Astrocyte (in vitro differentiated cells and primary cell): ENCODE measurements at regions not wholly inside any gene's neighbourhood (a gene's known extent, or its start where the extent isn't known, plus 50 kb on each side); places are given as distances from the start of the nearest gene placed in this dataset.

Experiments used
- DNase-seq: peaks from one replicate; pipeline ENCODE4 v3.0.0-alpha.2; 2010; ENCODE audit warnings: low read depth
- FAIRE-seq: peaks from 2 replicates; lab custom pipeline; 2011; peaks lifted over from hg19 to GRCh38; lab: Jason Lieb, UNC
- H2AFZ ChIP-seq: 2 replicates; pipeline ENCODE4 v1.6.0; 2012; ENCODE audit warnings: low read depth, low read length, inconsistent platforms
- H3K27ac ChIP-seq: 2 replicates; pipeline ENCODE4 v1.5.1; 2011; ENCODE audit warnings: low read depth, low read length, inconsistent platforms
- H3K27me3 ChIP-seq: 2 replicates; pipeline ENCODE4 v1.6.0; 2011; ENCODE audit warnings: low read length, inconsistent platforms; ENCODE audit not compliant: insufficient read depth
- H3K36me3 ChIP-seq: 2 replicates; pipeline ENCODE4 v1.5.1; 2011; ENCODE audit warnings: low read length, inconsistent platforms; ENCODE audit not compliant: insufficient read depth
- H3K4me1 ChIP-seq: 2 replicates; pipeline ENCODE4 v1.5.1; 2011; ENCODE audit warnings: low read length, inconsistent platforms; ENCODE audit not compliant: insufficient read depth
- H3K4me2 ChIP-seq: 2 replicates; pipeline ENCODE4 v1.6.0; 2012; ENCODE audit warnings: low read length, inconsistent platforms
- H3K4me3 ChIP-seq: 2 replicates; pipeline ENCODE4 v1.5.1; 2011; ENCODE audit warnings: low read depth, mild to moderate bottlenecking, low read length, inconsistent platforms; ENCODE audit not compliant: insufficient read depth
- H3K79me2 ChIP-seq: 2 replicates; pipeline ENCODE4 v1.6.0; 2012; ENCODE audit warnings: mild to moderate bottlenecking, low read length, inconsistent platforms; ENCODE audit not compliant: insufficient read depth
- H3K9ac ChIP-seq: 2 replicates; pipeline ENCODE4 v1.6.0; 2012; ENCODE audit warnings: mild to moderate bottlenecking, low read length, inconsistent platforms
- H3K9me3 ChIP-seq: 2 replicates; pipeline ENCODE4 v1.5.1; 2012; ENCODE audit warnings: low read depth, mild to moderate bottlenecking, low read length, inconsistent platforms; ENCODE audit not compliant: insufficient read depth
- H4K20me1 ChIP-seq: 2 replicates; pipeline ENCODE4 v1.6.0; 2012; ENCODE audit warnings: low read length, inconsistent platforms; ENCODE audit not compliant: insufficient read depth
- H3K27ac Mint-ChIP-seq: one replicate; pipeline ENCODE4 v1.8.0; 2021; ENCODE audit warnings: mild to moderate bottlenecking, mixed read lengths; ENCODE audit not compliant: unreplicated experiment
- H3K27me3 Mint-ChIP-seq: one replicate; pipeline ENCODE4 v1.8.0; 2021; ENCODE audit warnings: low read depth, mixed read lengths; ENCODE audit not compliant: unreplicated experiment
- H3K36me3 Mint-ChIP-seq: one replicate; pipeline ENCODE4 v1.8.0; 2021; ENCODE audit warnings: low read depth, mixed read lengths; ENCODE audit not compliant: unreplicated experiment
- H3K4me1 Mint-ChIP-seq: one replicate; pipeline ENCODE4 v1.8.0; 2021; ENCODE audit warnings: low read depth, mixed read lengths; ENCODE audit not compliant: unreplicated experiment
- H3K4me3 Mint-ChIP-seq: one replicate; pipeline ENCODE4 v1.8.0; 2021; ENCODE audit warnings: mild to moderate bottlenecking, moderate library complexity, mixed read lengths; ENCODE audit not compliant: unreplicated experiment
- H3K9me3 Mint-ChIP-seq: one replicate; pipeline ENCODE4 v1.8.0; 2021; ENCODE audit warnings: mild to moderate bottlenecking, mixed read lengths; ENCODE audit not compliant: unreplicated experiment
- CTCF ChIP-seq: IDR thresholded peaks from 2 replicates; pipeline ENCODE4 v1.5.1; 2011; ENCODE audit warnings: low read depth, mild to moderate bottlenecking, inconsistent platforms, low read length, moderate library complexity; ENCODE audit not compliant: insufficient read depth
- EZH2 ChIP-seq: IDR thresholded peaks from 2 replicates; pipeline ENCODE4 v1.6.1; 2012; ENCODE audit warnings: mild to moderate bottlenecking, low read length, inconsistent platforms; ENCODE audit not compliant: insufficient read depth

GRCh38 chr3:23100106-23100505 lies 103.0 kb upstream of the UBE2E2 start:
- H3K4me2 ChIP-seq = no peak overlapping the region
- no peak for DNase-seq
- H3K36me3 ChIP-seq = no peaks in the 10 kb centered on the region
- H3K27me3 ChIP-seq = no peaks in the 10 kb centered on the region
- H3K36me3 Mint-ChIP-seq = no peaks in the 10 kb centered on the region
- no peak overlapping the region for H3K4me3 ChIP-seq
- H3K79me2 ChIP-seq = no peaks in the 10 kb centered on the region
- no peak for TF ChIP-seq EZH2
- TF ChIP-seq CTCF = no peak
- H3K4me3 Mint-ChIP-seq = no peak overlapping the region
- H2AFZ ChIP-seq = no peak overlapping the region
- no peaks in the 10 kb centered on the region for H4K20me1 ChIP-seq
- peaks cover 2% of the 10 kb centered on the region for H3K9me3 ChIP-seq
- no peak overlapping the region for H3K27ac Mint-ChIP-seq
- no peaks in the 10 kb centered on the region for H3K4me1 ChIP-seq
- H3K4me1 Mint-ChIP-seq = peaks cover 11% of the 10 kb centered on the region
- FAIRE-seq = no peak
- H3K9ac ChIP-seq = no peak overlapping the region
- no peaks in the 10 kb centered on the region for H3K27me3 Mint-ChIP-seq
- H3K9me3 Mint-ChIP-seq = no peaks in the 10 kb centered on the region
- H3K27ac ChIP-seq = no peak overlapping the region

GRCh38 chr3:23103764-23104163 lies 99.4 kb upstream of the UBE2E2 start:
- no peak for DNase-seq
- Mint-ChIP-seq H3K4me3 (no peak overlapping the region), H3K27ac (no peak overlapping the region), H3K36me3 (no peaks in the 10 kb centered on the region), H3K4me1 (no peaks in the 10 kb centered on the region), H3K27me3 (no peaks in the 10 kb centered on the region), H3K9me3 (no peaks in the 10 kb centered on the region)
- H3K27ac ChIP-seq = no peak overlapping the region
- H3K9me3 ChIP-seq = peaks cover 2% of the 10 kb centered on the region
- no peak overlapping the region for H3K4me2 ChIP-seq
- no peaks in the 10 kb centered on the region for H3K4me1 ChIP-seq
- H4K20me1 ChIP-seq = no peaks in the 10 kb centered on the region
- H2AFZ ChIP-seq = no peak overlapping the region
- no peak overlapping the region for H3K9ac ChIP-seq
- no peaks in the 10 kb centered on the region for H3K27me3 ChIP-seq
- H3K79me2 ChIP-seq = no peaks in the 10 kb centered on the region
- H3K4me3 ChIP-seq = no peak overlapping the region
- no peaks in the 10 kb centered on the region for H3K36me3 ChIP-seq
- no peak for FAIRE-seq
- TF ChIP-seq EZH2 = no peak
- no peak for TF ChIP-seq CTCF

GRCh38 chr3:23105048-23105447 lies 98.1 kb upstream of the UBE2E2 start:
- no peak for FAIRE-seq
- TF ChIP-seq CTCF (no peak), EZH2 (no peak)

More at GRCh38 chr3:23105048-23105447, 98.1 kb upstream of the UBE2E2 start:
- no peak for DNase-seq
- H3K9me3 Mint-ChIP-seq = no peaks in the 10 kb centered on the region
- H3K27me3 Mint-ChIP-seq = no peaks in the 10 kb centered on the region
- H3K36me3 Mint-ChIP-seq = no peaks in the 10 kb centered on the region
- H3K4me1 Mint-ChIP-seq = no peaks in the 10 kb centered on the region
- no peaks in the 10 kb centered on the region for H3K27me3 ChIP-seq
- H3K27ac Mint-ChIP-seq = no peak overlapping the region
- peaks cover 2% of the 10 kb centered on the region for H3K9me3 ChIP-seq
- H3K27ac ChIP-seq = no peak overlapping the region
- H3K4me2 ChIP-seq = no peak overlapping the region
- no peak overlapping the region for H2AFZ ChIP-seq
- no peak overlapping the region for H3K4me3 ChIP-seq
- H3K36me3 ChIP-seq = no peaks in the 10 kb centered on the region
- no peak overlapping the region for H3K9ac ChIP-seq
- H3K79me2 ChIP-seq = no peaks in the 10 kb centered on the region
- no peaks in the 10 kb centered on the region for H4K20me1 ChIP-seq
- H3K4me3 Mint-ChIP-seq = no peak overlapping the region
- H3K4me1 ChIP-seq = no peaks in the 10 kb centered on the region
